IMR-90 (cell line): ENCODE measurements at regions not wholly inside any gene's neighbourhood (a gene's known extent, or its start where the extent isn't known, plus 50 kb on each side); places are given as distances from the start of the nearest gene placed in this dataset.
"Not testable (repeated sequence)": the region's sequence is repeated elsewhere in the genome, so short reads cannot be mapped to it uniquely, and the experiment has no call there.

Experiments used
- ATAC-seq: fragments of 200-7000 bp; cut with Tn5 transposase; 2 replicates; pipeline ENCODE4 v1.9.1; 2020; ENCODE audit warnings: low read depth, mild to moderate bottlenecking, moderate library complexity
- BruUV-seq: library from RNA; stranded (reverse); fragments of 400-500 nt; replicated peaks from 2 replicates; lab custom pipeline; 2021; lab: Mats Ljungman, UMichigan
- CTCF ChIA-PET: fragments of 300-600 bp; formaldehyde crosslinking; extraction: SDS; loops from one replicate; lab custom pipeline; 2021; ENCODE audit warnings: antibody characterized with exemption; lab: Yijun Ruan, JAX
- POLR2A ChIA-PET: fragments of 300-600 bp; sonication (Branson Sonifier 250); formaldehyde crosslinking; loops from one replicate; lab custom pipeline; 2022; ENCODE audit warnings: antibody characterized with exemption; ENCODE audit not compliant: unreplicated experiment; lab: Charles Lee
- DNase-seq: peaks from one replicate; pipeline ENCODE4 v3.0.0; 2013
- H2AFZ ChIP-seq: replicated peaks from 2 replicates; pipeline ENCODE3; 2013; ENCODE audit warnings: low read length, mild to moderate bottlenecking; ENCODE audit not compliant: poor library complexity
- H2AK5ac ChIP-seq: 2 replicates; pipeline ENCODE4 v1.6.1; 2013; ENCODE audit warnings: low read depth, low read length, inconsistent platforms
- H2AK9ac ChIP-seq: replicated peaks from 2 replicates; pipeline ENCODE3; 2013; ENCODE audit warnings: mild to moderate bottlenecking, low read depth, low read length, moderate library complexity; ENCODE audit not compliant: poor library complexity
- H2BK120ac ChIP-seq: 2 replicates; pipeline ENCODE4 v1.6.1; 2013; ENCODE audit warnings: low read depth, low read length, inconsistent platforms
- H2BK15ac ChIP-seq: 3 replicates; pipeline ENCODE4 v1.6.1; 2013; ENCODE audit warnings: low read depth, low read length, inconsistent platforms
- H2BK20ac ChIP-seq: 2 replicates; pipeline ENCODE4 v1.6.1; 2013; ENCODE audit warnings: low read depth, mild to moderate bottlenecking, inconsistent platforms, low read length, moderate library complexity
- H2BK5ac ChIP-seq: 2 replicates; pipeline ENCODE4 v1.6.1; 2013; ENCODE audit warnings: mild to moderate bottlenecking, low read depth, low read length, inconsistent platforms; ENCODE audit not compliant: poor library complexity, severe bottlenecking
- H3K14ac ChIP-seq: replicated peaks from 2 replicates; pipeline ENCODE4 v1.6.1; 2013; ENCODE audit warnings: low read depth, low read length, inconsistent platforms
- H3K18ac ChIP-seq: 2 replicates; pipeline ENCODE4 v1.6.1; 2013; ENCODE audit warnings: low read depth, low read length, control low read depth
- H3K23ac ChIP-seq: 2 replicates; pipeline ENCODE4 v1.6.1; 2013; ENCODE audit warnings: low read depth, low read length, inconsistent platforms
- H3K27ac ChIP-seq: 2 replicates; pipeline ENCODE4 v1.5.1; 2013; ENCODE audit warnings: mild to moderate bottlenecking, control low read depth, low read length; ENCODE audit not compliant: insufficient read depth
- H3K27me3 ChIP-seq: 2 replicates; pipeline ENCODE4 v1.6.1; 2013; ENCODE audit warnings: low read length; ENCODE audit not compliant: control insufficient read depth, insufficient read depth
- H3K36me3 ChIP-seq: 2 replicates; pipeline ENCODE4 v1.6.1; 2013; ENCODE audit warnings: low read length, mixed read lengths; ENCODE audit not compliant: control insufficient read depth, insufficient read depth
- H3K4ac ChIP-seq: 2 replicates; pipeline ENCODE4 v1.6.1; 2013; ENCODE audit warnings: low read depth, low read length, inconsistent platforms
- H3K4me1 ChIP-seq: 2 replicates; pipeline ENCODE4 v1.6.1; 2013; ENCODE audit warnings: low read length, mixed read lengths; ENCODE audit not compliant: control insufficient read depth, insufficient read depth
- H3K4me2 ChIP-seq: 2 replicates; pipeline ENCODE4 v1.6.1; 2013; ENCODE audit warnings: low read depth, mild to moderate bottlenecking, control low read depth, low read length, moderate library complexity
- H3K4me3 ChIP-seq: 2 replicates; pipeline ENCODE4 v1.5.1; 2013; ENCODE audit warnings: low read depth, mild to moderate bottlenecking, control low read depth, low read length, moderate library complexity; ENCODE audit not compliant: insufficient read depth
- H3K56ac ChIP-seq: 2 replicates; pipeline ENCODE4 v1.6.1; 2013; ENCODE audit warnings: low read length, inconsistent platforms; ENCODE audit not compliant: insufficient read depth; ENCODE audit errors: extremely low read depth
- H3K79me1 ChIP-seq, 2 experiments: 2 replicates each; pipeline ENCODE4 v1.6.1; 2013; ENCODE audit warnings: low read length in 2 of 2, inconsistent platforms in 1 of 2, low read depth in 1 of 2
- H3K9ac ChIP-seq: 2 replicates; pipeline ENCODE4 v1.6.1; 2013; ENCODE audit warnings: low read depth, low read length, control low read depth
- H3K9me1 ChIP-seq: 2 replicates; pipeline ENCODE4 v1.6.1; 2013; ENCODE audit warnings: low read length, inconsistent platforms; ENCODE audit not compliant: insufficient read depth
- H3K9me3 ChIP-seq: 2 replicates; pipeline ENCODE4 v1.6.1; 2013; ENCODE audit warnings: low read length; ENCODE audit not compliant: control insufficient read depth, insufficient read depth
- H4K20me1 ChIP-seq: 2 replicates; pipeline ENCODE4 v1.6.1; 2013; ENCODE audit warnings: low read length, inconsistent platforms; ENCODE audit not compliant: insufficient read depth
- H4K5ac ChIP-seq: 2 replicates; pipeline ENCODE4 v1.6.1; 2013; ENCODE audit warnings: mild to moderate bottlenecking, low read depth, low read length, control low read depth
- H4K8ac ChIP-seq, 2 experiments: 2 replicates each; pipeline ENCODE4 v1.6.1; 2013; ENCODE audit warnings: low read depth in 2 of 2, low read length in 2 of 2, control low read depth in 1 of 2, inconsistent platforms in 1 of 2
- H4K91ac ChIP-seq: 2 replicates; pipeline ENCODE4 v1.6.1; 2013; ENCODE audit warnings: low read depth, low read length, inconsistent platforms; ENCODE audit not compliant: insufficient read depth
- WGBS, 2 experiments: methylation state at CpG; one replicate each; pipeline versions ENCODE4 v1.1.5 to v1.1.7; 2013; ENCODE audit warnings: missing lambda C conversion rate in 2 of 2; ENCODE audit not compliant: insufficient read length in 1 of 2; ENCODE audit errors: extremely low coverage in 2 of 2; 5-methylcytosine and 5-hydroxymethylcytosine counted together
- dilution Hi-C: fragments of 300-500 bp; cut with HindIII; formaldehyde crosslinking; loops from one replicate; pipeline ENCODE4 v1.14.3; 2018; ENCODE audit warnings: low sequenced_read_pairs; ENCODE audit not compliant: unreplicated experiment
- in situ Hi-C: fragments of 300-500 bp; cut with MboI; formaldehyde crosslinking; loops from 3 replicates; pipeline ENCODE4 v1.14.3; 2019; ENCODE audit warnings: low sequenced_read_pairs, inconsistent platforms, mixed read lengths
- intact Hi-C: fragments of 100-400 bp; cut with micrococcal nuclease; formaldehyde crosslinking; loops from 2 replicates; pipeline ENCODE4 v1.10.0; 2022

DNA sequence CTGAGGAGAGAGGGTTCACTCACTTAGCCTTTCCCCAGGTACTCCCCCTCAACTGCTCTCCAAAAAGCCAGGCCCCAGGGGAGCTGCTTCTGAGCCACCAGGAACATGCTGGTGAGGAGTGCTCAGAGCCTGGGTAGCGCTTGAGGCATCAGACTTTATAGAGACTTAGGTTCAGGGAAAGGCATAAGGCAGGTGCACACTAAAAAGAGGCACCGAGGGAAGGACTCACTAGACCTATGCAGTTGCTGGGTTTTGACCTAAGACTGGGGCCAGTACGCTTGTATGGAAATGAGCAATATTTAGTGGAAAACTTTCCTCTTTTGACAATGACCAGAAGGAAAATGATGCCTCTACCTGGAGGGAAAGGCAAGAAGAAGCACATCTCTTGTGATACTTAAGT, 589.1 kb downstream of the RPIA start:
- BruUV-seq, H3K14ac ChIP-seq, H3K27me3 ChIP-seq, H3K4me2 ChIP-seq, POLR2A ChIA-PET, H3K4me1 ChIP-seq, dilution Hi-C loops, H3K23ac ChIP-seq, H4K20me1 ChIP-seq, H3K9me3 ChIP-seq, H3K56ac ChIP-seq, H2BK5ac ChIP-seq, H3K4ac ChIP-seq, H2BK20ac ChIP-seq, H2BK120ac ChIP-seq, H2BK15ac ChIP-seq, DNase-seq, H4K8ac ChIP-seq, H3K36me3 ChIP-seq, CTCF ChIA-PET, intact Hi-C loops, H3K27ac ChIP-seq, H2AK9ac ChIP-seq, H3K79me1 ChIP-seq, H3K18ac ChIP-seq, ATAC-seq, H3K4me3 ChIP-seq, H4K91ac ChIP-seq, in situ Hi-C loops, H3K9ac ChIP-seq, H2AFZ ChIP-seq, H4K5ac ChIP-seq, H3K9me1 ChIP-seq, H2AK5ac ChIP-seq: not testable (repeated sequence)
- no CpG with 5 or more reads among the region's 3 CpGs for WGBS, 2 experiments

DNA sequence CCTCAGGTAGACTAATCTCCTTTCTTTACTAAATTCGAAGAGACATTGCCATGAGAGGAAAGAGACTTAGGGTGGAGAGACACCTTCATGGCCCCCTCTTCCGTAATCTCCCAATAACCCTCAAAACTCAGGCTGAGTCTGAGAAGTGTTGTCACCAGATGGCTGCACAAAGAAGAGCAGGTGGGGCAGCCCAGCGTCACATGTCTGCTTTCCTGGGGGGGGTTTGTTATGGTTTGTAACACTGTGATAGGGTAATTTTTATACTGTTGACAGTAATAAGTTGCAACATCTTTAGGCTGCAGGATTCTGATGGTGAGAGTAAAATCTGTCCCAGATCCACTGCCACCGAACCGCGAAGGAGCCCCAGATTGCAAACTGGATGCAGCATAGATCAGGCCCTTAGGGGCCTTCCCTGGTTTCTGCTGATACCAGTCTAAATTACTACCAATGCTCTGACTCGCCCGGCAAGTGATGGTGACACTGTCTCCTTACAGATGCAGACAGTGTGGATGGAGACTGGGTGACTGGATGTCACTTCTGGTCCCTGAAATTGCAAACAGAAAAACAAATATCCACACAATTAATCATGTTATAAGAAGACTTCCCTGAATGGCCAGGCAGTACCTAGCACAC, 595.1 kb downstream of the RPIA start:
- H2AFZ ChIP-seq, H3K4me1 ChIP-seq, H3K18ac ChIP-seq, dilution Hi-C loops, intact Hi-C loops, in situ Hi-C loops, H2BK5ac ChIP-seq, H4K8ac ChIP-seq, H3K23ac ChIP-seq, H3K56ac ChIP-seq, DNase-seq, H2BK120ac ChIP-seq, H4K91ac ChIP-seq, H4K5ac ChIP-seq, H3K4me2 ChIP-seq, POLR2A ChIA-PET, H2BK20ac ChIP-seq, H3K36me3 ChIP-seq, H3K4ac ChIP-seq, H2AK5ac ChIP-seq, H3K27ac ChIP-seq, H3K4me3 ChIP-seq, H3K9me1 ChIP-seq, H3K27me3 ChIP-seq, H2AK9ac ChIP-seq, H3K9me3 ChIP-seq, ATAC-seq, H2BK15ac ChIP-seq, BruUV-seq, H3K79me1 ChIP-seq, H4K20me1 ChIP-seq, H3K9ac ChIP-seq, H3K14ac ChIP-seq, CTCF ChIA-PET: not testable (repeated sequence)
- WGBS, 2 experiments, result no CpG with 5 or more reads among the region's 8 CpGs
